Retinal pigment epithelial cell (primary cell): ENCODE measurements at regions not wholly inside any gene's neighbourhood (a gene's known extent, or its start where the extent isn't known, plus 50 kb on each side); places are given as distances from the start of the nearest gene placed in this dataset.

Experiments
- DNase-seq: peaks from one replicate; pipeline ENCODE4 v3.0.0-alpha.2; 2010; ENCODE audit warnings: low read depth
- H3K4me3 ChIP-seq: 2 replicates; pipeline ENCODE4 v1.5.1; 2011; ENCODE audit warnings: mild to moderate bottlenecking, low read length, control low read depth, moderate library complexity
- TF ChIP-seq, protein P1 (sequence below): conservative IDR thresholded peaks from 2 replicates; pipeline ENCODE4 v1.5.1; 2011; ENCODE audit warnings: low read depth, low read length, control low read depth, inconsistent platforms

DNA sequence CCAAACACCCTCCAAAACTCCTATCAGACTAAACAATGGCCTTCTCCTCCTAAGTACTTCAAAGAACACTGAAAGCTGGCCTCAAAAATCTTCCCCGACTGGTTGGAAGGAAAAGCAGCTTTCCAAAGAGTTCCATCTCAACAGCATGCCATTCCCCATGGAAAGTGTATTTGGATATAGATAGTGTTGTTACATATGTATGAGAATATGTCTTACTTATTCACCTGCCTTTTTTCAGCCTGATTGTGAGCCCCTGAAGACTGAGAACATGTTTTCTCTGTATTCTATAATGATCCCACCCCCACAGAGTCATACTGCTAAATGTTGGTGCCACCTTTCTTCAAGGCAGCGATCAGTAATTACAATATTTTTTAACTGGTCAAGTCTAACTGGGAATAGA lies 185.4 kb upstream of the G2E3 start:
- TF ChIP-seq, protein P1, sequence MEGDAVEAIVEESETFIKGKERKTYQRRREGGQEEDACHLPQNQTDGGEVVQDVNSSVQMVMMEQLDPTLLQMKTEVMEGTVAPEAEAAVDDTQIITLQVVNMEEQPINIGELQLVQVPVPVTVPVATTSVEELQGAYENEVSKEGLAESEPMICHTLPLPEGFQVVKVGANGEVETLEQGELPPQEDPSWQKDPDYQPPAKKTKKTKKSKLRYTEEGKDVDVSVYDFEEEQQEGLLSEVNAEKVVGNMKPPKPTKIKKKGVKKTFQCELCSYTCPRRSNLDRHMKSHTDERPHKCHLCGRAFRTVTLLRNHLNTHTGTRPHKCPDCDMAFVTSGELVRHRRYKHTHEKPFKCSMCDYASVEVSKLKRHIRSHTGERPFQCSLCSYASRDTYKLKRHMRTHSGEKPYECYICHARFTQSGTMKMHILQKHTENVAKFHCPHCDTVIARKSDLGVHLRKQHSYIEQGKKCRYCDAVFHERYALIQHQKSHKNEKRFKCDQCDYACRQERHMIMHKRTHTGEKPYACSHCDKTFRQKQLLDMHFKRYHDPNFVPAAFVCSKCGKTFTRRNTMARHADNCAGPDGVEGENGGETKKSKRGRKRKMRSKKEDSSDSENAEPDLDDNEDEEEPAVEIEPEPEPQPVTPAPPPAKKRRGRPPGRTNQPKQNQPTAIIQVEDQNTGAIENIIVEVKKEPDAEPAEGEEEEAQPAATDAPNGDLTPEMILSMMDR = no peak
- H3K4me3 ChIP-seq = no peak overlapping the region
- DNase-seq = no peak

DNA sequence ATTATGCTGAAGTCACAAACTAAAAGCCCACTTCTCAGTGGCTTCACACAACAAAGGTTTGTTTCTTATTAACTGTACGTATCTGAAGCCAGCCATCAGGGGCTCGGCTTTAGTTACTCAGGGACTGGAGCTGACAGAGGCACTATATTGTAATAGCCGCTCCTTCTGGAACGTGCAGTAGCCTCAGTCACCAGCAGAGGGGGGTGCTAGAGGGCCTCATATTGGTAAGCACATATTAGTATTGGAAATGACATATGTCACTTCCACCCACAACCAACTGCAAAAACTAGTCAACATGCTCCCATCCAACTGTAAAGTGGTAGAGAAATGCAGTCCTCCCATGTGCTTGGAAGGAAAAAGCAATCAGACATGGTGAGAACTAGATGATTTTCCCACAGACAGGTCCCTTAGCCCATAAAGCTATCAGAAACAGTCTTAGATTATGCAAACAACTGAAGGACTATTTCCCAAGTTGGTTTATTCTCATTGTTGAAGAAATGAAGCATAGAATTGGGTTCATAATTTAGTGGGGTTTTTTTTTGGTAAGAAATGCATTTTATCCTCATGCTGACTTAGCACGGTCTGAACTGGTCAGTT lies 183.6 kb upstream of the G2E3 start:
- DNase-seq = no peak
- TF ChIP-seq, protein P1 = peak; percentile 97
- no peak overlapping the region for H3K4me3 ChIP-seq

DNA sequence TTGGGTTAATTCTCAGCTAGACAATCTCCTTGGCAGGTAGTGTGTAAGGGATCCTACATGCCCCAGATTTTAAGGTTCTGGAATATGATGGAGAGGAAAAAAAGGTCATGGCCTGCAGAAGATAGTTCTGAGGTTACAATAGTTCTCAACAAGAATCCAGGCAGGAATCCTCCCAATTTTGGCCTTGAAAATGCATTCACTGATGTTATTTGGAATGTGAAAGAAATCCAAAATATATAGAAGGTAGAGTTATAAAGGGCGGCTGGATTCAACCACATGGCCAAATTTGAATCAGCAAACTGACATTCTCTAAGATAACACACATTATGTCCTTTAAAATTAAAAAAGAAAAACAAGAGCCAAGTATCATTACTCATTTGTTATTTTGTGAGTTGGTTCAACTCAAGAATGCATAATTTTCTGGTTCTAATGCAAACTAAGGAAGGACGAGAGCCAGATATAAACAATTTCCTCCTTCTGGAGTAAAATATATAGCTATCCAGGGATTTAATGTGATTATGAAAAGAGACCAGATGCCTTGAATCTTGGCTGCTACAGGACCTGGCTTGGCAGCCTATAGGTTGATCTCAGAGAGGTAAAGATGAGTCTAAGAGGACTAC lies 177.0 kb upstream of the G2E3 start:
- DNase-seq = no peak
- TF ChIP-seq, protein P1 = no peak
- no peak overlapping the region for H3K4me3 ChIP-seq

DNA sequence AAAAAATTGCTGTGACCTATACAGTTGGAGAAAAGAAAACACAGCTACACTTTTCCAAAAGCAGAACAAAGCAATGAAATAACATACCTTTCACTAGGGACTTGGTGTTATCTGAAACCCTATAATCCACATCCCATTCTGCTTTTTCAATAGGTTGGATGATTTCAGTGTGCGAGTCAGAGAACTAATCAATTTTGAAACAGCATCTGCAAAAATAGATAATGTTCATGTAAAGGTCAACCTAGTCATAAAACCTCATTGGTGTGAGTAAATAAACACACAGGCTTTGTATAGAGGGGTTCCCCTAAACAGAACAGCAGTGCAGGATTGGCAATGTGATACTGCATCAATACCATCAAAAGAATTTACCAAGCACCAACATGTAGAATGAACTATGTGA lies 173.0 kb upstream of the G2E3 start:
- TF ChIP-seq, protein P1 = no peak
- no peak for DNase-seq
- H3K4me3 ChIP-seq = no peak overlapping the region

DNA sequence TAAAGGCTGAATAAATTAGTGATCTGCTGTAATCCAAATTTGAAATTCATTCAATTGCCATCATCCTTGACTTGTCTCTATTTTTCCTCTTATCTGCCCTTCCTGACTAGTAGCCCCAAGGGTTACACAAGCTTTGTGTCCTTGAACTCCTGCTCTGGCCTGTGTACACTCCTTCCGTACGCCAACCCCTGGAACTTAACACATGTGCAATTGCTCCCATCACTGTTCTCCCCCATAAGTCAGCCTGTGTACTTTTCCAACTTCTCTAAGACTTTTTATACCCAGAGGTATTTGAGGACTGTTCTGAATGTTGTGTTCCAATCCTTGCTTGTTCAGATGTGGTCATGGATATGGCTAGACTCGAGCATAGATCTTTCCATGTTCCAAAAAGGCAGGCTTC lies 171.1 kb upstream of the G2E3 start:
- H3K4me3 ChIP-seq = no peak overlapping the region
- no peak for DNase-seq
- TF ChIP-seq, protein P1 = no peak

DNA sequence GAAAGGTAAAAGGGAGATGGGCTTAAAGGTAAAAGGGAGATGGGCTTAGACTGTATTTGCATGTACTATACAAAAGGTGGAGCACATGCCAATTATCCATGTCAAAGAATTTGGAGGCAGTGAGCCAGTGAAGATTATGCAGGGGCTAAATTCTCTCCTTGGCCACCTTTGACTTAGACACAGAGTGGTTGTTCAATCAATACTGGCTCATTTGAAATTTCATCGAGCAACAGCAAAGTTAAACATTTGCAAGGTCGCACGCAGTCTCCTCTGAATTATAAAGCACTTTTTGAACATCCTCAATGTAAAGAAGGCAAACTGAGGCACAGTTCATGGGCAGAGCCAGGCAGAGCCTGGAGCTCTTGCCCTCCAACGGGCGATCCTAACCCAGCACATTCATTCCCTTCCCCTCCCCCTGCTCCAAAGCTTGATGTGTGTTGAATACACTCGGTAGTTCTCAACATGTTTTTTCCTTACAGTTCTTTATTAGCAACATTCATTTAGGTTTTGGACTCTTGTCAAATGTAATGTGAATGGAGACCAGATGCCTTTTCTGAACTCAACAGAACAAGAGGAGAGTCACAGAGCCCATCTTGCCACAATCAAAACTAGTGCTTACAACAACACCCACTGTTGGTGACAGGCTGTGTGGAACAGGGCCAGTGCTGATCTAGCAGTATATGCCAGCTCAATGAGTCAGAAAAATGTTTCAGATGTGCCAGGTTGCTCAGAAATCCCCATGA lies 169.7 kb upstream of the G2E3 start:
- TF ChIP-seq, protein P1 = no peak
- DNase-seq = peak; percentile 64
- no peak overlapping the region for H3K4me3 ChIP-seq
